Fibroblast of lung (primary cell): ENCODE measurements at regions not wholly inside any gene's neighbourhood (a gene's known extent, or its start where the extent isn't known, plus 50 kb on each side); places are given as distances from the start of the nearest gene placed in this dataset.

ENCODE experiments used
- DNase-seq, 2 donors: peaks; one replicate each; pipeline versions ENCODE4 v3.0.0 to v3.0.0-alpha.2; 2010; ENCODE audit warnings: low read depth in 2 of 2
- H2AFZ ChIP-seq: 2 replicates; pipeline ENCODE4 v1.5.1; 2012; ENCODE audit warnings: low read length, control low read depth, inconsistent platforms
- H3K27ac ChIP-seq: 2 replicates; pipeline ENCODE4 v1.5.1; 2011; ENCODE audit warnings: low read length, control low read depth; ENCODE audit not compliant: insufficient read depth
- H3K27me3 ChIP-seq: 2 replicates; pipeline ENCODE4 v1.5.1; 2011; ENCODE audit warnings: mild to moderate bottlenecking, low read length; ENCODE audit not compliant: control insufficient read depth, insufficient read depth
- H3K36me3 ChIP-seq: 2 replicates; pipeline ENCODE4 v1.5.1; 2011; ENCODE audit warnings: low read length; ENCODE audit not compliant: control insufficient read depth, insufficient read depth
- H3K4me1 ChIP-seq: 2 replicates; pipeline ENCODE4 v1.5.1; 2011; ENCODE audit warnings: low read length; ENCODE audit not compliant: control insufficient read depth, insufficient read depth; ENCODE audit errors: extremely low read depth
- H3K4me2 ChIP-seq: 2 replicates; pipeline ENCODE4 v1.5.1; 2011; ENCODE audit warnings: low read length, control low read depth; ENCODE audit not compliant: insufficient read depth; ENCODE audit errors: extremely low read depth
- H3K4me3 ChIP-seq, 4 experiments: fragments of 200-600 bp in 1 of 4; sonication (generic) in 1 of 4; replicated peaks in 1 of 4; 2 replicates each; pipeline ENCODE4 v1.5.1; 2011 to 2016; ENCODE audit warnings: low read length in 4 of 4, low read depth in 3 of 4, mild to moderate bottlenecking in 3 of 4, control low read depth in 2 of 4, inconsistent platforms in 1 of 4, mixed read lengths in 1 of 4; ENCODE audit not compliant: insufficient read depth in 1 of 4; ENCODE audit errors: control extremely low read depth in 1 of 4
- H3K79me2 ChIP-seq: 2 replicates; pipeline ENCODE4 v1.5.1; 2012; ENCODE audit warnings: mild to moderate bottlenecking, low read length, inconsistent platforms; ENCODE audit not compliant: control insufficient read depth, insufficient read depth
- H3K9ac ChIP-seq: 2 replicates; pipeline ENCODE4 v1.5.1; 2011; ENCODE audit warnings: mild to moderate bottlenecking, low read length, control low read depth; ENCODE audit not compliant: insufficient read depth
- H3K9me3 ChIP-seq: 2 replicates; pipeline ENCODE4 v1.5.1; 2012; ENCODE audit warnings: low read depth, low read length; ENCODE audit not compliant: control insufficient read depth, insufficient read depth
- H4K20me1 ChIP-seq: 2 replicates; pipeline ENCODE4 v1.5.1; 2011; ENCODE audit warnings: low read length; ENCODE audit not compliant: control insufficient read depth, insufficient read depth; ENCODE audit errors: extremely low read depth
- EZH2 ChIP-seq: IDR thresholded peaks from 2 replicates; pipeline ENCODE4 v1.5.1; 2012; ENCODE audit warnings: low read length, control low read depth, mild to moderate bottlenecking; ENCODE audit errors: missing control alignments
- TF ChIP-seq, protein P1 (sequence below), 2 donors: IDR thresholded peaks in 1 of 2; conservative IDR thresholded peaks in 1 of 2; 1 replicate in 1 of 2; 2 replicates in 1 of 2; pipeline ENCODE4 v1.5.1; 2011 to 2012; ENCODE audit warnings: low read length in 2 of 2, control low read depth in 1 of 2, inconsistent platforms in 1 of 2, low read depth in 1 of 2, mild to moderate bottlenecking in 1 of 2

DNA sequence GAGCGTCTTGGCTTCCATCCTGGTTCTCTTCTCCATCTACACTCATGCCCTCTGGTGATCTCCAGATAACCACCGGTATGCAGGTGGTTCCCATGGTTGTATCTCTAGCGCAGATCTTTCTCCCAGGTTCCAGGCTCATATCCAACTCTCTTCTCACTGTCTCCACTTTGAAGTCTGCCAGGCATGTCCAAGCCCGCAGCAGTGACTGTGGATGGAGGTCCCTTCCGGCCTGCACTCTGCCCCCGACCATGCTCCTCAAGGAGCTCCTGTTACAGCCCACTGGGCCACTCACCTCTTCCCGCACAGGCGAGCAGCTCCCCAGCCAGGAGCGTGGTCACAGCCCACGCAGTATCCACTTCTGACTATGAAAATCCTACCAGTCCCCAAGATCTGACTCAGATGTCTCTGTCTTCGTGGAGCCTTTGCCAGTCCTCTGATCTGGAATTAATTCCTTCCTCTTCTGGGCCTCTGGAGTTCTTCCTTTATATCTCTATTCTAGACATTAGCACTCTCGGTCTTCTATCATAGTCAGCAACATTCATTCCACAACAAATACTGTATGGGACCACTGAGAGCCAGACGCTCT, 100.2 kb downstream of the TEX26 start:
- no peaks in the 10 kb centered on the region for H3K79me2 ChIP-seq
- DNase-seq = peak in 1 of 2 donors; percentile 68
- no peaks in the 10 kb centered on the region for H3K4me1 ChIP-seq
- TF ChIP-seq, protein P1, sequence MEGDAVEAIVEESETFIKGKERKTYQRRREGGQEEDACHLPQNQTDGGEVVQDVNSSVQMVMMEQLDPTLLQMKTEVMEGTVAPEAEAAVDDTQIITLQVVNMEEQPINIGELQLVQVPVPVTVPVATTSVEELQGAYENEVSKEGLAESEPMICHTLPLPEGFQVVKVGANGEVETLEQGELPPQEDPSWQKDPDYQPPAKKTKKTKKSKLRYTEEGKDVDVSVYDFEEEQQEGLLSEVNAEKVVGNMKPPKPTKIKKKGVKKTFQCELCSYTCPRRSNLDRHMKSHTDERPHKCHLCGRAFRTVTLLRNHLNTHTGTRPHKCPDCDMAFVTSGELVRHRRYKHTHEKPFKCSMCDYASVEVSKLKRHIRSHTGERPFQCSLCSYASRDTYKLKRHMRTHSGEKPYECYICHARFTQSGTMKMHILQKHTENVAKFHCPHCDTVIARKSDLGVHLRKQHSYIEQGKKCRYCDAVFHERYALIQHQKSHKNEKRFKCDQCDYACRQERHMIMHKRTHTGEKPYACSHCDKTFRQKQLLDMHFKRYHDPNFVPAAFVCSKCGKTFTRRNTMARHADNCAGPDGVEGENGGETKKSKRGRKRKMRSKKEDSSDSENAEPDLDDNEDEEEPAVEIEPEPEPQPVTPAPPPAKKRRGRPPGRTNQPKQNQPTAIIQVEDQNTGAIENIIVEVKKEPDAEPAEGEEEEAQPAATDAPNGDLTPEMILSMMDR (conservative IDR thresholded peaks at IDR 0.05 in 1 of 2, IDR thresholded peaks at IDR 0.05 in 1 of 2; ENCODE audit: low read depth in 1 of 2, low read length in 2 of 2) = no peak
- no peak for TF ChIP-seq EZH2
- no peaks in the 10 kb centered on the region for H3K9me3 ChIP-seq
- no peak overlapping the region for H3K9ac ChIP-seq
- no peaks in the 10 kb centered on the region for H4K20me1 ChIP-seq
- H3K27ac ChIP-seq = no peak overlapping the region
- H3K4me3 ChIP-seq = no peak overlapping the region
- H3K27me3 ChIP-seq = peaks cover 13% of the 10 kb centered on the region
- H2AFZ ChIP-seq = no peak overlapping the region
- no peak overlapping the region for H3K4me2 ChIP-seq
- H3K36me3 ChIP-seq = no peaks in the 10 kb centered on the region

- DNase-seq = no peak
- no peak overlapping the region for H3K9ac ChIP-seq
- no peak overlapping the region for H3K27ac ChIP-seq
- no peaks in the 10 kb centered on the region for H3K9me3 ChIP-seq
- no peaks in the 10 kb centered on the region for H3K4me1 ChIP-seq
- no peaks in the 10 kb centered on the region for H3K36me3 ChIP-seq
- H3K4me3 ChIP-seq = no peak overlapping the region
- H3K79me2 ChIP-seq = no peaks in the 10 kb centered on the region
- no peak for TF ChIP-seq EZH2
- TF ChIP-seq, protein P1 (conservative IDR thresholded peaks at IDR 0.05 in 1 of 2, IDR thresholded peaks at IDR 0.05 in 1 of 2; ENCODE audit: low read depth in 1 of 2, low read length in 2 of 2) = no peak
- H2AFZ ChIP-seq = no peak overlapping the region
- peaks cover 13% of the 10 kb centered on the region for H3K27me3 ChIP-seq
- H3K4me2 ChIP-seq = no peak overlapping the region
- H4K20me1 ChIP-seq = no peaks in the 10 kb centered on the region
Observed at GRCh38 chr13:31031482-31031881, 99.0 kb downstream of the TEX26 start.

GRCh38 chr13:31029102-31029501, 96.6 kb downstream of the TEX26 start:
- Histone ChIP-seq H3K9ac (no peak overlapping the region), H3K27ac (no peak overlapping the region), H3K4me2 (no peak overlapping the region), H3K27me3 (peaks cover 10% of the 10 kb centered on the region), H4K20me1 (no peaks in the 10 kb centered on the region), H3K4me3 (no peak overlapping the region), H3K9me3 (no peaks in the 10 kb centered on the region), H3K79me2 (no peaks in the 10 kb centered on the region), H3K4me1 (no peaks in the 10 kb centered on the region), H3K36me3 (no peaks in the 10 kb centered on the region), H2AFZ (no peak overlapping the region)
- no peak for DNase-seq
- TF ChIP-seq, protein P1 (conservative IDR thresholded peaks at IDR 0.05 in 1 of 2, IDR thresholded peaks at IDR 0.05 in 1 of 2; ENCODE audit: low read depth in 1 of 2, low read length in 2 of 2) = no peak
- no peak for TF ChIP-seq EZH2
